ENCODE measurements at regions not wholly inside any gene's neighbourhood (a gene's known extent, or its start where the extent isn't known, plus 50 kb on each side); places are given as distances from the start of the nearest gene placed in this dataset.

GRCh38 chr9:129415942-129416651 is 204.8 kb downstream of the C9orf50 start:
- TF ChIP-seq CTCF (conservative IDR thresholded peaks at IDR 0.05) (no peak), EZH2 (IDR thresholded peaks at IDR 0.05; ENCODE audit: low read depth) (no peak)
